Neural progenitor cell (in vitro differentiated cells): ENCODE measurements at regions not wholly inside any gene's neighbourhood (a gene's known extent, or its start where the extent isn't known, plus 50 kb on each side); places are given as distances from the start of the nearest gene placed in this dataset.

ENCODE experiments used
- CTCF ChIP-seq: fragments of 200-600 bp; sonication (generic); IDR thresholded peaks from 2 replicates; pipeline ENCODE4 v1.5.1; 2017; ENCODE audit warnings: antibody characterized with exemption, mild to moderate bottlenecking
- EZH2phosphoT487 ChIP-seq: fragments of 200-600 bp; sonication (generic); IDR thresholded peaks from 2 replicates; pipeline ENCODE4 v1.6.1; 2017; ENCODE audit warnings: antibody characterized with exemption

GRCh38 chr13:83471011-83471410 lies 411.3 kb downstream of the SLITRK1 start:
- no peak for TF ChIP-seq EZH2phosphoT487
- no peak for TF ChIP-seq CTCF
